HEK293 (cell line): ENCODE measurements at regions not wholly inside any gene's neighbourhood (a gene's known extent, or its start where the extent isn't known, plus 50 kb on each side); places are given as distances from the start of the nearest gene placed in this dataset.

Source experiments
- CTCF ChIA-PET: fragments of 350-600 bp; formaldehyde crosslinking; extraction: SDS; loops from one replicate; lab custom pipeline; 2021; ENCODE audit warnings: antibody characterized with exemption; lab: Yijun Ruan, JAX
- POLR2A ChIA-PET: fragments of 300-600 bp; formaldehyde crosslinking; extraction: SDS; loops from one replicate; lab custom pipeline; 2020; ENCODE audit warnings: antibody characterized with exemption, inconsistent platforms; lab: Yijun Ruan, JAX
- H3K27ac ChIP-seq: fragments of 200-500 bp; sonication (Bioruptor generic); 2 replicates; pipeline ENCODE4 v1.5.1; 2014; ENCODE audit warnings: low read depth, low read length, control low read depth, inconsistent platforms; ENCODE audit errors: extremely low read depth
- H3K36me3 ChIP-seq, 2 experiments: fragments of 200-500 bp in 1 of 2; sonication (Bioruptor generic) in 1 of 2; 1 replicate in 1 of 2; 2 replicates in 1 of 2; pipeline ENCODE4 v1.5.1; 2014 to 2017; ENCODE audit warnings: inconsistent platforms in 2 of 2, low read length in 2 of 2; ENCODE audit not compliant: control insufficient read depth in 2 of 2, insufficient read depth in 1 of 2
- H3K4me1 ChIP-seq: fragments of 200-500 bp; sonication (Bioruptor generic); 2 replicates; pipeline ENCODE4 v1.5.1; 2014; ENCODE audit warnings: mild to moderate bottlenecking, low read length, inconsistent platforms; ENCODE audit not compliant: control insufficient read depth, insufficient read depth
- H3K4me3 ChIP-seq: 2 replicates; pipeline ENCODE4 v1.5.1; 2011; ENCODE audit warnings: low read depth, mild to moderate bottlenecking, control low read depth, low read length, moderate library complexity
- H3K9me3 ChIP-seq: fragments of 200-500 bp; sonication (Bioruptor generic); 2 replicates; pipeline ENCODE4 v1.5.1; 2014; ENCODE audit warnings: low read depth, low read length, inconsistent platforms; ENCODE audit not compliant: control insufficient read depth, insufficient read depth
- BCL11A ChIP-seq: fragments of 450-650 bp; formaldehyde crosslinking; IDR thresholded peaks from 2 replicates; pipeline ENCODE4 v1.5.1; 2016; ENCODE audit warnings: low read depth, missing biosample characterization, missing genetic modification characterization
- BCL6B ChIP-seq: fragments of 450-650 bp; formaldehyde crosslinking; IDR thresholded peaks from 2 replicates; pipeline ENCODE4 v1.5.1; 2017; ENCODE audit warnings: missing biosample characterization, missing genetic modification characterization
- TCF7L2 ChIP-seq: IDR thresholded peaks from 2 replicates; pipeline ENCODE4 v1.6.1; 2011; ENCODE audit warnings: low read depth, mild to moderate bottlenecking, inconsistent platforms, low read length, moderate library complexity, borderline replicate concordance
- ZBTB21 ChIP-seq: fragments of 450-650 bp; formaldehyde crosslinking; IDR thresholded peaks from 2 replicates; pipeline ENCODE4 v1.5.1; 2017; ENCODE audit warnings: missing biosample characterization, missing genetic modification characterization
- ZBTB48 ChIP-seq: fragments of 450-650 bp; formaldehyde crosslinking; IDR thresholded peaks from 2 replicates; pipeline ENCODE4 v1.5.1; 2016; ENCODE audit warnings: missing biosample characterization, missing genetic modification characterization
- ZFP3 ChIP-seq: fragments of 450-650 bp; formaldehyde crosslinking; IDR thresholded peaks from 2 replicates; pipeline ENCODE4 v1.5.1; 2016; ENCODE audit warnings: low read depth, missing biosample characterization, missing genetic modification characterization
- ZNF140 ChIP-seq: fragments of 450-650 bp; formaldehyde crosslinking; IDR thresholded peaks from 2 replicates; pipeline ENCODE4 v1.5.1; 2016; ENCODE audit warnings: missing biosample characterization, missing genetic modification characterization
- ZNF26 ChIP-seq: fragments of 450-650 bp; formaldehyde crosslinking; IDR thresholded peaks from 2 replicates; pipeline ENCODE4 v1.5.1; 2016; ENCODE audit warnings: missing biosample characterization, missing genetic modification characterization
- ZNF280D ChIP-seq: fragments of 450-650 bp; formaldehyde crosslinking; IDR thresholded peaks from 2 replicates; pipeline ENCODE4 v1.5.1; 2016; ENCODE audit warnings: missing biosample characterization, missing genetic modification characterization
- ZNF302 ChIP-seq: fragments of 450-650 bp; formaldehyde crosslinking; IDR thresholded peaks from 2 replicates; pipeline ENCODE4 v1.5.1; 2016; ENCODE audit warnings: missing biosample characterization, missing genetic modification characterization, low read depth
- ZNF37A ChIP-seq: fragments of 450-650 bp; IDR thresholded peaks from 2 replicates; pipeline ENCODE4 v1.5.1; 2018; ENCODE audit warnings: missing biosample characterization, missing genetic modification characterization
- ZNF473 ChIP-seq: fragments of 450-650 bp; formaldehyde crosslinking; IDR thresholded peaks from 2 replicates; pipeline ENCODE4 v1.5.1; 2017; ENCODE audit warnings: missing biosample characterization, missing genetic modification characterization
- ZNF48 ChIP-seq: fragments of 450-650 bp; formaldehyde crosslinking; IDR thresholded peaks from 2 replicates; pipeline ENCODE4 v1.5.1; 2016; ENCODE audit warnings: missing biosample characterization, missing genetic modification characterization
- ZNF510 ChIP-seq: fragments of 450-650 bp; formaldehyde crosslinking; IDR thresholded peaks from 2 replicates; pipeline ENCODE4 v1.5.1; 2018; ENCODE audit warnings: mild to moderate bottlenecking, missing genetic modification characterization, missing biosample characterization; ENCODE audit not compliant: insufficient replicate concordance
- ZNF514 ChIP-seq: fragments of 450-650 bp; formaldehyde crosslinking; IDR thresholded peaks from 2 replicates; pipeline ENCODE4 v1.5.1; 2016; ENCODE audit warnings: missing biosample characterization, missing genetic modification characterization
- ZNF521 ChIP-seq: fragments of 450-650 bp; formaldehyde crosslinking; IDR thresholded peaks from 2 replicates; pipeline ENCODE4 v1.5.1; 2017; ENCODE audit warnings: missing biosample characterization, mild to moderate bottlenecking, missing genetic modification characterization
- ZNF560 ChIP-seq: fragments of 450-650 bp; formaldehyde crosslinking; IDR thresholded peaks from 2 replicates; pipeline ENCODE4 v1.5.1; 2017; ENCODE audit warnings: missing biosample characterization, missing genetic modification characterization, borderline replicate concordance
- ZNF610 ChIP-seq: fragments of 450-650 bp; formaldehyde crosslinking; IDR thresholded peaks from 2 replicates; pipeline ENCODE4 v1.5.1; 2016; ENCODE audit warnings: missing biosample characterization, missing genetic modification characterization, borderline replicate concordance
- ZNF621 ChIP-seq: fragments of 450-650 bp; formaldehyde crosslinking; IDR thresholded peaks from 2 replicates; pipeline ENCODE4 v1.5.1; 2017; ENCODE audit warnings: missing biosample characterization, missing genetic modification characterization
- ZNF654 ChIP-seq: fragments of 450-650 bp; formaldehyde crosslinking; IDR thresholded peaks from 2 replicates; pipeline ENCODE4 v1.5.1; 2016; ENCODE audit warnings: low read depth, missing biosample characterization, missing genetic modification characterization
- ZNF677 ChIP-seq: fragments of 450-650 bp; IDR thresholded peaks from 2 replicates; pipeline ENCODE4 v1.5.0; 2018; ENCODE audit warnings: missing biosample characterization, mild to moderate bottlenecking, missing genetic modification characterization, moderate library complexity
- ZNF776 ChIP-seq: fragments of 450-650 bp; formaldehyde crosslinking; IDR thresholded peaks from 2 replicates; pipeline ENCODE4 v1.5.0; 2017; ENCODE audit warnings: missing biosample characterization, missing genetic modification characterization, borderline replicate concordance
- TF ChIP-seq, protein P1 (sequence below): fragments of 450-650 bp; formaldehyde crosslinking; IDR thresholded peaks from 2 replicates; pipeline ENCODE4 v1.5.1; 2017; ENCODE audit warnings: missing biosample characterization, missing genetic modification characterization

DNA sequence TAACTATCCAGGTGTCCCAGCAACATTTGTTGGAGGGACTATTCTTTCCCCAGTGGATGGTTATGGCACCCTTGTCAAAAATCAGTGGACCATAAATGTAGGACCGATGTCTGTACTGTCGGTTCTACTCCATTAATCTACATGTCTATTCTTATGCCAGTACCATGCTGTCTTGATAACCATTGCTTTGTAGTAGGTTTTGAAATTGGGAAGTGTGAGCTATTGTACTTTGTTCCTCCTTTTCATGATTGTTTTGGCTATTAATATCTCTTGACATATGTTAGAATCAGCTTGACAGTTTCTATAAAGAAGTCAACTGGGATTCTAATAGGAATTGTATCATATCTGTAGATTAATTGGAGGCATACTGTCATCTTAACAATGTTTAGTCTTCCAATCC, 112.7 kb downstream of the HNRNPD start (continued):
- TF ChIP-seq ZNF280D (tag by site-specific recombination) (no peak), ZNF677 (tag by site-specific recombination) (no peak), ZNF48 (tag by site-specific recombination) (no peak), ZNF776 (tag by site-specific recombination) (no peak), ZBTB21 (tag by site-specific recombination) (no peak), ZNF560 (tag by site-specific recombination) (no peak), ZNF521 (tag by site-specific recombination) (no peak), ZBTB48 (tag by site-specific recombination) (no peak)

GRCh38 chr4:82260632-82261031, 113.2 kb downstream of the HNRNPD start:
- ChIA-PET POLR2A (no interaction called here), CTCF (no interaction called here)
- H3K4me3 ChIP-seq = no peak overlapping the region
- no peaks in the 10 kb centered on the region for H3K36me3 ChIP-seq
- TF ChIP-seq ZFP3 (tag by site-specific recombination) (no peak), TCF7L2 (no peak), ZNF473 (tag by site-specific recombination) (no peak), ZNF610 (tag by site-specific recombination) (no peak), ZNF514 (tag by site-specific recombination) (no peak), ZNF26 (tag by site-specific recombination) (no peak), ZNF302 (tag by site-specific recombination) (no peak), ZNF654 (tag by site-specific recombination) (no peak), BCL11A (tag by site-specific recombination) (no peak), ZNF37A (tag by site-specific recombination) (no peak), ZNF621 (tag by site-specific recombination) (no peak), ZNF510 (no peak), BCL6B (no peak), ZNF140 (tag by site-specific recombination) (no peak)
- TF ChIP-seq, protein P1, sequence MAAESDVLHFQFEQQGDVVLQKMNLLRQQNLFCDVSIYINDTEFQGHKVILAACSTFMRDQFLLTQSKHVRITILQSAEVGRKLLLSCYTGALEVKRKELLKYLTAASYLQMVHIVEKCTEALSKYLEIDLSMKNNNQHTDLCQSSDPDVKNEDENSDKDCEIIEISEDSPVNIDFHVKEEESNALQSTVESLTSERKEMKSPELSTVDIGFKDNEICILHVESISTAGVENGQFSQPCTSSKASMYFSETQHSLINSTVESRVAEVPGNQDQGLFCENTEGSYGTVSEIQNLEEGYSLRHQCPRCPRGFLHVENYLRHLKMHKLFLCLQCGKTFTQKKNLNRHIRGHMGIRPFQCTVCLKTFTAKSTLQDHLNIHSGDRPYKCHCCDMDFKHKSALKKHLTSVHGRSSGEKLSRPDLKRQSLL (tag by site-specific recombination) = no peak
- H3K9me3 ChIP-seq = no peaks in the 10 kb centered on the region
- no peaks in the 10 kb centered on the region for H3K4me1 ChIP-seq
- H3K27ac ChIP-seq = no peak overlapping the region
